WI38 (cell line): ENCODE measurements at regions not wholly inside any gene's neighbourhood (a gene's known extent, or its start where the extent isn't known, plus 50 kb on each side); places are given as distances from the start of the nearest gene placed in this dataset.

Source experiments
- H3K4me3 ChIP-seq: 2 replicates; pipeline ENCODE4 v1.5.1; 2011; ENCODE audit warnings: low read depth, mild to moderate bottlenecking, control low read depth, low read length
- CTCF ChIP-seq: IDR thresholded peaks from 2 replicates; pipeline ENCODE4 v1.5.1; 2012; ENCODE audit warnings: low read depth, mild to moderate bottlenecking, control low read depth, low read length

- TF ChIP-seq CTCF = no peak
- H3K4me3 ChIP-seq = no peak overlapping the region
Measured at GRCh38 chr15:93479715-93480114, 390.7 kb upstream of the RGMA start.

GRCh38 chr15:93478947-93479346 lies 389.9 kb upstream of the RGMA start:
- no peak for TF ChIP-seq CTCF
- H3K4me3 ChIP-seq = no peak overlapping the region

- H3K4me3 ChIP-seq = no peak overlapping the region
- TF ChIP-seq CTCF = no peak
Measured at GRCh38 chr15:93477721-93478120, 388.7 kb upstream of the RGMA start.

- no peak overlapping the region for H3K4me3 ChIP-seq
- no peak for TF ChIP-seq CTCF
Measured at GRCh38 chr15:93477188-93477587, 388.2 kb upstream of the RGMA start.

GRCh38 chr15:93476491-93477177 lies 387.6 kb upstream of the RGMA start:
- no peak for TF ChIP-seq CTCF
- no peak overlapping the region for H3K4me3 ChIP-seq

- no peak for TF ChIP-seq CTCF
- H3K4me3 ChIP-seq = no peak overlapping the region
Measured at GRCh38 chr15:93474728-93475127, 385.7 kb upstream of the RGMA start.

GRCh38 chr15:93469994-93470393 lies 381.0 kb upstream of the RGMA start:
- H3K4me3 ChIP-seq = no peak overlapping the region
- TF ChIP-seq CTCF = no peak
